ENCODE measurements at regions not wholly inside any gene's neighbourhood (a gene's known extent, or its start where the extent isn't known, plus 50 kb on each side); places are given as distances from the start of the nearest gene placed in this dataset.

- Histone ChIP-seq H2BK5ac (ENCODE audit: low read depth, low read length, poor library complexity, severe bottlenecking) (no peak overlapping the region), H3K4me1 (ENCODE audit: control insufficient read depth, insufficient read depth, low read length) (no peaks in the 10 kb centered on the region), H3K9ac (ENCODE audit: low read depth, low read length) (no peak overlapping the region), H4K91ac (ENCODE audit: insufficient read depth, low read depth, low read length) (no peak overlapping the region), H3K9me1 (ENCODE audit: insufficient read depth, low read length) (no peaks in the 10 kb centered on the region), H3K14ac (replicated peaks; ENCODE audit: low read depth, low read length) (no peak overlapping the region), H4K20me1 (ENCODE audit: insufficient read depth, low read length) (no peaks in the 10 kb centered on the region), H3K36me3 (ENCODE audit: control insufficient read depth, insufficient read depth, low read length) (no peaks in the 10 kb centered on the region), H3K18ac (ENCODE audit: low read depth, low read length) (no peak overlapping the region), H3K56ac (ENCODE audit: extremely low read depth, insufficient read depth, low read length) (no peak overlapping the region), H4K5ac (ENCODE audit: low read depth, low read length) (no peak overlapping the region), H2AK9ac (replicated peaks; ENCODE audit: low read depth, low read length, poor library complexity) (no peak overlapping the region), H3K4ac (ENCODE audit: low read depth, low read length) (no peak overlapping the region), H4K8ac (ENCODE audit: low read depth in 2 of 2, low read length in 2 of 2) (no peak overlapping the region), H3K9me3 (ENCODE audit: control insufficient read depth, insufficient read depth, low read length) (no peaks in the 10 kb centered on the region), H3K27ac (ENCODE audit: insufficient read depth, low read length) (no peak overlapping the region), H3K23ac (ENCODE audit: low read depth, low read length) (no peak overlapping the region), H2AFZ (replicated peaks; ENCODE audit: low read length, poor library complexity) (no peak overlapping the region), H2BK15ac (ENCODE audit: low read depth, low read length) (no peak overlapping the region), H2BK120ac (ENCODE audit: low read depth, low read length) (no peak overlapping the region), H2AK5ac (ENCODE audit: low read depth, low read length) (no peak overlapping the region), H3K27me3 (ENCODE audit: control insufficient read depth, insufficient read depth, low read length) (no peaks in the 10 kb centered on the region), H3K4me3 (ENCODE audit: insufficient read depth, low read depth, low read length) (no peak overlapping the region), H2BK20ac (ENCODE audit: low read depth, low read length) (no peak overlapping the region), H3K79me1 (ENCODE audit: low read depth in 1 of 2, low read length in 2 of 2) (no peaks in the 10 kb centered on the region), H3K4me2 (ENCODE audit: low read depth, low read length) (no peak overlapping the region)
- ChIA-PET CTCF (no interaction called here), POLR2A (ENCODE audit: unreplicated experiment) (no interaction called here)
- dilution Hi-C loops (cut with HindIII; ENCODE audit: low sequenced_read_pairs, unreplicated experiment) = no loop called here
- WGBS, 2 experiments (ENCODE audit: extremely low coverage in 2 of 2, insufficient read length in 1 of 2) = no CpG with 5 or more reads among the region's 2 CpGs
- in situ Hi-C loops (cut with MboI; ENCODE audit: low sequenced_read_pairs) = no loop called here
- DNase-seq (no peak), ATAC-seq (ENCODE audit: low read depth) (no peak)
- no TSS peak for BruUV-seq (replicated peaks)
- TF ChIP-seq RCOR1 (IDR thresholded peaks at IDR 0.05; ENCODE audit: insufficient replicate concordance, low read length) (no peak), MAFK (IDR thresholded peaks at IDR 0.05; ENCODE audit: low read depth, low read length) (no peak), CHD1 (IDR thresholded peaks at IDR 0.05; ENCODE audit: low read depth, low read length) (no peak), POLR2A (IDR thresholded peaks at IDR 0.05; ENCODE audit: low read depth, low read length) (no peak), RAD21 (IDR thresholded peaks at IDR 0.05; ENCODE audit: low read length) (no peak), MXI1 (IDR thresholded peaks at IDR 0.05; ENCODE audit: borderline replicate concordance, low read depth, low read length) (no peak), BHLHE40 (IDR thresholded peaks at IDR 0.05; ENCODE audit: low read depth, low read length) (no peak), ELK1 (IDR thresholded peaks at IDR 0.05; ENCODE audit: borderline replicate concordance, low read depth, low read length) (no peak), RFX5 (IDR thresholded peaks at IDR 0.05; ENCODE audit: low read depth, low read length) (no peak), NFE2L2 (IDR thresholded peaks at IDR 0.05; ENCODE audit: low read depth, low read length) (no peak), MAZ (IDR thresholded peaks at IDR 0.05; ENCODE audit: borderline replicate concordance, low read depth, low read length) (no peak)
- TF ChIP-seq, protein P1, sequence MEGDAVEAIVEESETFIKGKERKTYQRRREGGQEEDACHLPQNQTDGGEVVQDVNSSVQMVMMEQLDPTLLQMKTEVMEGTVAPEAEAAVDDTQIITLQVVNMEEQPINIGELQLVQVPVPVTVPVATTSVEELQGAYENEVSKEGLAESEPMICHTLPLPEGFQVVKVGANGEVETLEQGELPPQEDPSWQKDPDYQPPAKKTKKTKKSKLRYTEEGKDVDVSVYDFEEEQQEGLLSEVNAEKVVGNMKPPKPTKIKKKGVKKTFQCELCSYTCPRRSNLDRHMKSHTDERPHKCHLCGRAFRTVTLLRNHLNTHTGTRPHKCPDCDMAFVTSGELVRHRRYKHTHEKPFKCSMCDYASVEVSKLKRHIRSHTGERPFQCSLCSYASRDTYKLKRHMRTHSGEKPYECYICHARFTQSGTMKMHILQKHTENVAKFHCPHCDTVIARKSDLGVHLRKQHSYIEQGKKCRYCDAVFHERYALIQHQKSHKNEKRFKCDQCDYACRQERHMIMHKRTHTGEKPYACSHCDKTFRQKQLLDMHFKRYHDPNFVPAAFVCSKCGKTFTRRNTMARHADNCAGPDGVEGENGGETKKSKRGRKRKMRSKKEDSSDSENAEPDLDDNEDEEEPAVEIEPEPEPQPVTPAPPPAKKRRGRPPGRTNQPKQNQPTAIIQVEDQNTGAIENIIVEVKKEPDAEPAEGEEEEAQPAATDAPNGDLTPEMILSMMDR (conservative IDR thresholded peaks at IDR 0.05; ENCODE audit: low read depth, low read length) = no peak
- intact Hi-C loops (cut with micrococcal nuclease) = no loop called here
Observed at GRCh38 chr2:78455586-78455985, 569.9 kb upstream of the REG3G start.

Measured in IMR-90 (cell line).